ENCODE measurements at regions not wholly inside any gene's neighbourhood (a gene's known extent, or its start where the extent isn't known, plus 50 kb on each side); places are given as distances from the start of the nearest gene placed in this dataset.

GRCh38 chr2:16124881-16125613, 184.7 kb downstream of the MYCN start (continued):
- TF ChIP-seq SMC3 (IDR thresholded peaks at IDR 0.05; ENCODE audit: low read depth, low read length), result no peak
- TF ChIP-seq IRF3 (IDR thresholded peaks at IDR 0.05; ENCODE audit: low read depth, low read length), result no peak
- TF ChIP-seq RFX5 (IDR thresholded peaks at IDR 0.05; ENCODE audit: low read length), result no peak
- no peak for TF ChIP-seq TCF12 (IDR thresholded peaks at IDR 0.05)
- no peak for TF ChIP-seq POLR2AphosphoS5 (IDR thresholded peaks at IDR 0.05; ENCODE audit: low read depth, low read length)
- no peak for TF ChIP-seq SIN3A (IDR thresholded peaks at IDR 0.05; ENCODE audit: borderline replicate concordance, low read depth, low read length)
- no peak for TF ChIP-seq NRF1 (IDR thresholded peaks at IDR 0.05; ENCODE audit: low read depth, low read length)
- no peak for TF ChIP-seq TEAD4 (IDR thresholded peaks at IDR 0.05; ENCODE audit: borderline replicate concordance, insufficient read depth)
- TF ChIP-seq RAD21 (IDR thresholded peaks at IDR 0.05; ENCODE audit: low read length), result no peak

GRCh38 chr2:16123856-16124780, 183.8 kb downstream of the MYCN start:
- Histone ChIP-seq H4K20me1 (ENCODE audit: insufficient read depth) (no peaks in the 10 kb centered on the region), H3K9me3 (no peaks in the 10 kb centered on the region), H3K4me3 (ENCODE audit: low read depth in 2 of 2, low read length in 1 of 2) (no peak overlapping the region), H3K36me3 (replicated peaks in 1 of 2; ENCODE audit: control insufficient read depth in 1 of 2, insufficient read depth in 2 of 2, low read length in 1 of 2) (no peaks in the 10 kb centered on the region), H3F3A (replicated peaks; ENCODE audit: insufficient read depth) (no peaks in the 10 kb centered on the region), H2AFZ (ENCODE audit: low read depth) (no peak overlapping the region), H3K9me2 (no peaks in the 10 kb centered on the region), H3K79me2 (ENCODE audit: insufficient read depth) (no peaks in the 10 kb centered on the region), H3K27me3 (ENCODE audit: insufficient read depth) (no peaks in the 10 kb centered on the region), H3K27ac (ENCODE audit: low read depth in 2 of 2, low read length in 1 of 2) (peak overlapping the region in 1 of 2 experiments; percentile 22; a peak in 2 of 4 replicates), H3K4me1 (ENCODE audit: control insufficient read depth in 1 of 2, insufficient read depth in 2 of 2, low read depth in 1 of 2, low read length in 1 of 2) (peaks cover 0 to 19% of the 10 kb centered on the region in 2 experiments; a peak in 1 of 4 replicates), H3K4me2 (no peak overlapping the region), H3K9ac (no peak overlapping the region)
- CTCF ChIA-PET, result no interaction called here
- TF ChIP-seq USF2 (IDR thresholded peaks at IDR 0.05; ENCODE audit: borderline replicate concordance, low read depth, low read length), result no peak
- TF ChIP-seq GATA2 (CRISPR knock-in tag; IDR thresholded peaks at IDR 0.05), result peak; percentile 45
- POLR2A ChIA-PET, result no interaction called here
- DNase-seq, result peak; percentile 17
- WGBS (ENCODE audit: low lambda C conversion rate), result 13% methylated on average over 7 of the region's 10 CpGs

- CTCF ChIA-PET, result no interaction called here
- Histone ChIP-seq H3K9me3 (no peaks in the 10 kb centered on the region), H3K27ac (ENCODE audit: low read depth in 2 of 2, low read length in 1 of 2) (no peak overlapping the region), H3K4me3 (ENCODE audit: low read depth in 2 of 2, low read length in 1 of 2) (no peak overlapping the region), H4K20me1 (ENCODE audit: insufficient read depth) (no peaks in the 10 kb centered on the region), H3K9me2 (no peaks in the 10 kb centered on the region), H3K4me1 (ENCODE audit: control insufficient read depth in 1 of 2, insufficient read depth in 2 of 2, low read depth in 1 of 2, low read length in 1 of 2) (peaks cover 0 to 19% of the 10 kb centered on the region in 2 experiments; a peak in 1 of 4 replicates), H3K9ac (no peak overlapping the region), H3F3A (replicated peaks; ENCODE audit: insufficient read depth) (no peaks in the 10 kb centered on the region), H3K36me3 (replicated peaks in 1 of 2; ENCODE audit: control insufficient read depth in 1 of 2, insufficient read depth in 2 of 2, low read length in 1 of 2) (no peaks in the 10 kb centered on the region), H3K27me3 (ENCODE audit: insufficient read depth) (no peaks in the 10 kb centered on the region), H3K4me2 (no peak overlapping the region), H3K79me2 (ENCODE audit: insufficient read depth) (no peaks in the 10 kb centered on the region), H2AFZ (ENCODE audit: low read depth) (no peak overlapping the region)
- POLR2A ChIA-PET, result no interaction called here
- no peak for DNase-seq
- WGBS (ENCODE audit: low lambda C conversion rate), result 23% methylated on average over 4 of the region's 8 CpGs
- no peak for TF ChIP-seq YY1 (IDR thresholded peaks at IDR 0.05; ENCODE audit: low read depth)
- no peak for TF ChIP-seq CTCF (IDR thresholded peaks at IDR 0.05)
- no peak for TF ChIP-seq GATA2 (CRISPR knock-in tag; IDR thresholded peaks at IDR 0.05)
Observed at GRCh38 chr2:16123421-16123820, 183.1 kb downstream of the MYCN start.
